Tibial nerve (tissue), 3 donors: ENCODE measurements at regions not wholly inside any gene's neighbourhood (a gene's known extent, or its start where the extent isn't known, plus 50 kb on each side); places are given as distances from the start of the nearest gene placed in this dataset.

Experiments used
- POLR2A ChIP-seq, 2 donors: fragments of 450-650 bp; IDR thresholded peaks; one replicate each; pipeline ENCODE4 v1.6.1; 2017; ENCODE audit warnings: antibody characterized with exemption in 2 of 2, mild to moderate bottlenecking in 2 of 2, moderate library complexity in 2 of 2
- TF ChIP-seq, protein P1 (sequence below), 5 experiments: fragments of 200-600 bp in 3 of 5; fragments of 450-650 bp in 2 of 5; sonication (generic) in 3 of 5; IDR thresholded peaks; one replicate each; pipeline ENCODE4 v1.5.1; 2016 to 2019; ENCODE audit warnings: antibody characterized with exemption in 5 of 5, mild to moderate bottlenecking in 3 of 5, moderate library complexity in 2 of 5

DNA sequence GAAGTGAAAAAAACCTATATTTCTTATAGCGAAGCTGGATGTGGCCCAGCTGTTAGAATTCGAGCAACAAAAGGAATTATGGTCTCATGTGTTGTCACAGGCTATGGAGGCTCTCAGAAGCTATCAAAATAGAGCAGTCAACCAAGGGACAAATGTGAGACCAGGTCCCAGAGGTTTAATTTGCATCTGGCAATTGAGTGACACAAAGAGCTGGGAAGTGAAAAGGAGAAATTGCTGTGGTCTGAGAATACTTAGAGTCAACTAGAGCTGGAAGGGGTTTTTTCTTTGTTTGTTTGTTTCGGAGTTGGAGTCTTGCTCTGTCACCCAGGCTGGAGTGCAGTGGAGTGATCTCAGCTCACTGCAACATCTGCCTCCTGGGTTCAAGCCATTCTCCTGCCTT is 61.3 kb upstream of the SMAD3 start:
- TF ChIP-seq, protein P1, sequence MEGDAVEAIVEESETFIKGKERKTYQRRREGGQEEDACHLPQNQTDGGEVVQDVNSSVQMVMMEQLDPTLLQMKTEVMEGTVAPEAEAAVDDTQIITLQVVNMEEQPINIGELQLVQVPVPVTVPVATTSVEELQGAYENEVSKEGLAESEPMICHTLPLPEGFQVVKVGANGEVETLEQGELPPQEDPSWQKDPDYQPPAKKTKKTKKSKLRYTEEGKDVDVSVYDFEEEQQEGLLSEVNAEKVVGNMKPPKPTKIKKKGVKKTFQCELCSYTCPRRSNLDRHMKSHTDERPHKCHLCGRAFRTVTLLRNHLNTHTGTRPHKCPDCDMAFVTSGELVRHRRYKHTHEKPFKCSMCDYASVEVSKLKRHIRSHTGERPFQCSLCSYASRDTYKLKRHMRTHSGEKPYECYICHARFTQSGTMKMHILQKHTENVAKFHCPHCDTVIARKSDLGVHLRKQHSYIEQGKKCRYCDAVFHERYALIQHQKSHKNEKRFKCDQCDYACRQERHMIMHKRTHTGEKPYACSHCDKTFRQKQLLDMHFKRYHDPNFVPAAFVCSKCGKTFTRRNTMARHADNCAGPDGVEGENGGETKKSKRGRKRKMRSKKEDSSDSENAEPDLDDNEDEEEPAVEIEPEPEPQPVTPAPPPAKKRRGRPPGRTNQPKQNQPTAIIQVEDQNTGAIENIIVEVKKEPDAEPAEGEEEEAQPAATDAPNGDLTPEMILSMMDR (IDR thresholded peaks at IDR 0.05) = no peak
- TF ChIP-seq POLR2A (IDR thresholded peaks at IDR 0.05) = no peak
